ENCODE measurements at regions not wholly inside any gene's neighbourhood (a gene's known extent, or its start where the extent isn't known, plus 50 kb on each side); places are given as distances from the start of the nearest gene placed in this dataset.
A peak's percentile ranks its signal among the peaks of the same experiment; 100 is the strongest.

DNA sequence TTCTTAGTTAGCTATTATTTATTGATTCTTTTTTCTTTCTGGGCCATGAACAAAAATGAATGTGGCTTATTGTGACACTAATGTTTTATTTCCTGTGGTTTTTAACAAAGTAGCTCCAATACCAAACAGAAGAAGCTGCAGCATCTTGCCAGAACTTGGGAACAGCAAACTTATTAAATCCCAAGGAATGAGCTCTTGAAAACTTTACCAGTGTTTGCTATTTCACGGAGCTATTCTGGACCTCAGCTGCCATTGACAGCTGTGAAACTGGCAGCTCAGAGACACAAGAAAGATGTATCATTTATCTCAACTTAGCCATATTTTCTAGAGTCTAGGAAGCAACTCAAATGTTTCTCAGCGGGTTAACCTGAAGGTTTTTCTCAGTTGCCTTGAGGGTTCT, 91.0 kb upstream of the NEUROD1 start:
- no peak for DNase-seq

DNA sequence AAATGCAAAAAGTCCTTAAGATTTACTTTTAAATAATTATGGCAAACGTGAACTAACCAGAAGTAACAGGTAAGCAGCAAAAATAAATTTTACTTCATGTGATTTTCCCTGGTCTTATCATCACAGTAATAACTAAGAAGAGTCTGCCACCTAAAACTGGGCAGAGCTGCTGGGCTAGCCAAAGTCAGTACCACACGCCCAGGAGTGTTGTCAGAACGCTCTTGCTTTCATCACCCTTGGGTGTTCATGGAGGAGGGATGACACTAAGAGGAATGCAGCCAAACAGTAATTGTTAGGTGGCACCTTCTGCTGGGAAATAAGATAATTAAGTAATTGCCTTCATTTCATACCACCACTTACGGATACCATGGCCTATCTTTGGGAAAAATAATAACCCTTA, 92.0 kb upstream of the NEUROD1 start:
- no peak for DNase-seq

DNA sequence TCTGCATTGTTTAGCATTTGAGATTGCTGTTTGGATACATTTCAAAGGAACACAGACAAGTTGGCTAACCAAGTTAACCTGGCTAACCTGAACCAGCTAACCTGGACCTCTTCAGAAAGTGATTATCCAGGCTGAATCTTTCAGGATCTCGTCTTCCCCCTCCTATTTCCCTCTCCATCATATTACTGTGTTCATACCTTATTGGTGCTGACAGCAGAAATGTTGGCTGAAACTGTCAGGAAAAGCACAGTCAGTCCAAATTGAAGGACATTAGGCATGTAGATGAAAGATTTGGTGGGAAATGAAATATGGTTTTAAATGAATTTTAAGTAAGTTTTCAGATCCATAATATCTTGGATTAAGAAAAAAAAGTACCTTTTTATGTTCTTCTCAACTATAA, 92.5 kb upstream of the NEUROD1 start:
- no peak for DNase-seq

DNA sequence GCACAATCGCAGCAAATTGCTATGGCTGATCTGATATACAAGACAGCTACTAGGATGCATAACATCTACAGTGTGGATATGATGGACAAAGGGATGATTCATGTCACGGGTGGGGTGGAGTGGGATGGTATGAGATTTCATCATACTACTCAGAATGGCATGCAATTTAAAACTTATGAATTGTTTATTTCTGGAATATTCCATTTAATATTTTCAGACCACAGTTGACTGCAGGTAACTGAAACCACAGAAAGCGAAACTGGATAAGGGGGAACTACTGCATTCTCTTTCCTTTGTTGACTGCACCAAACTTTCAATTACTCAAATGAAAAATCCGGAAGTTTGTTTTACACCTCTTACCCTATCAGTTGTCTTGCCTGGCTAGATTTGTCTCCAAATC, 94.4 kb upstream of the NEUROD1 start:
- DNase-seq: no peak

DNA sequence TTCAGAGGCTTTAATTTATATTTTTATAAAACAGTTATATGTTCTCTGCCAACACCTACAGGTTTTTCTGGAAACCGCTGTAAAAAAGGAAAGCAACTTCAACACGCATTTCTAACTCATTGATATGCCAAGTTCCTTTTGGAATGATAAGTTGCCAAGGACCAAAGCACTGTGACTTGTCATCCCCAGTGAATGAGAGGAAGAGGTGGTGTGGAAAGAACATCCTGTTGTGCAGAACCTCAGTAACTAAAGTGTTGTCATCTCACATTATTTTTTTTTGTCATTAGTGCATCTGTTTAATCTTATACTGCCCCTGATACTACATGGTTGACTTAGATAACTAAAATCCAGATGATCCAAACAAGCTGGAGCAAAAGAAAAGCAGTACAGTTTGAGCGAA, 96.0 kb upstream of the NEUROD1 start:
- no peak for DNase-seq

DNA sequence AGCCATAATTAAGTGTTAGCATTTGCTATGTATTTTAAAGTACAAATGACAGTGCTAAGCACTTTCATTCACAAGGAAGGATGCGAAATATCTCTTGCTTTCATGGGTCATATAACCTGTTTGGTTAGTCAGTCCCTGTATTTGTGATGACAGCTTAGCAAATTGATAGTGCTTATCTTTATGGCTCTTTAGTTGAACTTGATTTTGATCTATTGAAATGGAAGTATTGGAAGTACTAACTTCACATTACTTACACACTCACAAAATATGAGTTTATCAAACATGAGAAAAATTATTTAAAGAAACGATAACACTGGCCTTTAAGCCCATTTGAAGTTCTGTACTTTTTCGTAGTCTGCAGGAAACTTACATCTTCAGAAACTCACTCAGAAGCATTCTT, 97.4 kb upstream of the NEUROD1 start:
- DNase-seq: no peak

DNA sequence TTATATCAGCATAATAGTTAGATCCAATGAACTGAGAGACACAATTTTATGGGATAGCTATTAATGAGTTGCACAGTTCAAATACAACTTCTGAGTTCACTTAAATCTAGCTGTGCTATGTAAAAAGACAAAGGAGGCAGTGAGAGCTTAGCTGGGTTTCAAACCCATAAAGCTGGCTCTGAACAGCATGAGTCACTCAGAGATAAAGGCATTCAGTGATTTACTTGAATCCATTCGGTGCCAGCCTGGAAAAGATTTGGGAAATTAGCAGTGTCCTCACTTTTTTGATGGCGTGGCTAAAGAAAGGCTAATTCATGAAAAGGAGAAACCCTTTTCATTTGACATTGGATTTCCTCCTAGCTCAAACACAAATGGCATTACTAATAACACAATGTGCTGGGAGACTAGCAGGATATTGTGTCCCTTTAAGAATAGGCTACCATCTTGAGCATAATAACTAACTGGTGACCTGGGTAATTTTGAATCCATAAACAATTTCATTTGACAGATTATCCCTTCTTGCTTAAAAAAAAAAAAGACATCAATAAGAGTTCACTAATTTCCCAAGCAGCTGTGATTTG, 98.4 kb upstream of the NEUROD1 start:
- DNase-seq: no peak

DNA sequence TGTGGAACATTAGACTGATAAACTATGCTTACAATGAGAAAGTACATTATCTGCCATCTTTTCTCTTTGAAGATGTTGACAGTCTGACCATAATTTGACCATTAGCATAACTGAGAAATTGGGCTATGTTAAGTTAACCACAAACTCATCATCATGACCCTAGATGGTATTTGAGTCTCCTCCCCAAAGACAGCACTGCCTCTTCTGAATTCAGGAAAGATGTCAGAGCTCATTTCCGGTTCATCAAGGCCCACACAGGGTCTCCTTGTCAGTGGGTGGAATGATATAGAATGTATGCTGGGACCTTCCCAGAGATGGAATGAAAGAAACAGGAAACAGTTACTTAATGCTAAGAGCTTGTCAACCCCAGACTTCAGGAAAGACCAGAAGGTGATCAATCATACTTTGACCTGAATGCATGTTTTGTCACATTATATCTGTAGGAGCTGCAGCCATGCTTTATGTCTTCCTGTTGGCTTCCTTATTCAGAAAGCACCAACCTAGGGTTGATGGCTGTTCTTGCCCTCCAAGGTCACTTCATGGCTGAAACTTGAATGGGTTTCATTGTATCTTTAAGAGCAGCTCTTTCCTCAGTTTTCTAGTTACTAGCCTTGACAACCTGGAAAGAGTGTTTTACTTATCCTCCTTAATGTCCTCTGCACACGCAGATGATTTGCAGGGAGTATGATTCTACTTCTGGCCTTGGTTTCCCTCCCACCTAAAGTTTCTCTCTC, 99.1 kb upstream of the NEUROD1 start:
- DNase-seq: no peak

DNA sequence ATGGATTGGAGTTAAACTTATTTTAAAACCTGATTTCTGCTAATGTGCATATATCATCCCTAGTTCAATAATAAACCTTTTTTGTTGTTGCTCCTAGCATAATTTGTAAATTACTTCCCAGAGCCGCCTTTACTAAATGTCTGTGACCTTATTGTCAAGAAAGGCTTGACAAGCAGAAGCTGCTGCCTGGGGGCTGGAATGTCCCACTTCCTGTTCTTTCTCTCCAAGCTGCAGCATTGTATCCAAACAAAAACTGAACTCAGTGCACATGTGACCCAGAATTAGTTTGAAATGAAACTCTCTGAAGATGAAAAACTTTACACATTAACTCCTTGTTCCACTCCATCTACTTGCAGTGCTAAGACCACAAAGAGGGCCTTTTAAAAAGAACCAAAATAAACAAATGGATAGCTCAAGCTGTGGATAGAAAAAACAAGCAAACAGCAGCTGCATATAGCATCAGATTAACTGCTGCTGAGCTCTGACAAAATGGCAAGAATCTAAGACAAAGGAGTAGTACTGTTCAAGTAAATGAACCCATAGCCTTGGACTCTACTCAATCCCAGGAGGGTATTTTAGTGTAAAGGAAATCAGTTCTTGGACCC, 99.8 kb upstream of the NEUROD1 start:
- no peak for DNase-seq

DNA sequence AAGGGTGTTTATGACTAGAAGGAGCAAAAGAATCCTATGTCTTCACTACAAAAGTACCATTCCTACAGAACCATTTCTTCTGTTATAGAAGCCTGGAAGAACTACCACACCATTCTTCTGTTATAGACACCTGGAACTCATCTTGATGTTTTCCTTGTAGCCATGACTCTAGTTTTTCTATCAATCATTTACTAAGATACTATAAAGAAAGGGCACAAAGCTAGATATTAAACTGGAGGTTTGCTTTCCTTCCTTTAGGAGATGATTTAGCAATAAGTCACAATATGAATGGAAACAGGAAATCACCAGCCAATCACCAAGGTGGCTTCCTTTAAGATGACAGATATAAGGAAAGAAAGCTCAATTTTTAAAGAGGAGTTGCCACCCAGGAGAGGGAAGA, 100.3 kb upstream of the NEUROD1 start:
- DNase-seq: no peak

DNA sequence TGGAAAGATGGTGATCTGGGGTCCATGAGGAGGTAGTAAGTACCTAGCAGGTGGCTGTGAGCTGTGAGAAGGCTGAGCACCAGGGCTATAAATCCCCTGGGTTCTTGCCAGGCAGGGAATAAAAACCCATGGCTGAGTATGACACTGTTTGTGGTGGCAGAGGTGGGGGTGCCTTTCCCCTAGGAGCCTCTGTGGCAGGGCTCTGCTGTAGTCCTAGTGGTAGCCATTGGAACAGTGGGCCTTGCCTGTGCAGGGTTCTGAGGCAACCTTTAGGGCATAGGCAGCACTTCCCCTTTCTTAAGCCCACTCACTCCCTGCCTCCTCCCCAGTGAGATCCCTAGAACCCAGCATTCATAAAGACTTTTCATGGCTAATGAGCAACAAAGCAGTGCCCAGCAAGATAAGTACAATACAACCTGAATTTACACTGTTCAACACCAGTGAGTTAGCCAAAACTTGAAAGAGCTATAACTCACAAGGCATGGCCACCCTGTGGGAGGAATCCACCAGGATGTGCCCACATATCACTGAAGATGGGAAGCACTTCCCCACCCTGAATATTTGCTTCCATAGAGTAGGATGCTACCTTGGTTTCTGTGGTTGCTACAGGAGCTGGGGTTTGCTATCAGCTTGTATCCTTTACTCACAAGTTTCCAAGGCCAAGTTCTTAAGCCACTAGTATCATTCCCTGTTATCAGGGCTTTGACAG, 100.9 kb upstream of the NEUROD1 start:
- no peak for DNase-seq

DNA sequence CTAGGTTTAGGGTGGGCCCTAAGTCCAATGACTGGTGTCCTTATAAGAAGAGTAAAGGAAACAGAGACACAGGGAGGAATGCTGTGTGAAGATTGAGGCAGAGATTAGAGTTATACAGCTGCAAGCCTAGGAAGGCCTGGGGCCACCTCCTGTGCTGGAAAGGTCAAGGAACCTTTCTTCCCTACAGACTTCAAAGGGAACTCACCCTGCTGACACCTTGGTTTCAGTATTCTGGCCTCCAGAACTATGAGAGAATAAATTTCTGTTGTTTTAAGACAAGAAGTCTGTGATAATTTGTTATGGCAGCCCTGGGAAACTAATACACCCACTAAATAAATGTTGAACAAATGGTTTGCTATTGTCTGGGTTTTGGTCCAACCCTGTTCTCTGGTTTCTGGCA, 102.3 kb upstream of the NEUROD1 start:
- no peak for DNase-seq

DNA sequence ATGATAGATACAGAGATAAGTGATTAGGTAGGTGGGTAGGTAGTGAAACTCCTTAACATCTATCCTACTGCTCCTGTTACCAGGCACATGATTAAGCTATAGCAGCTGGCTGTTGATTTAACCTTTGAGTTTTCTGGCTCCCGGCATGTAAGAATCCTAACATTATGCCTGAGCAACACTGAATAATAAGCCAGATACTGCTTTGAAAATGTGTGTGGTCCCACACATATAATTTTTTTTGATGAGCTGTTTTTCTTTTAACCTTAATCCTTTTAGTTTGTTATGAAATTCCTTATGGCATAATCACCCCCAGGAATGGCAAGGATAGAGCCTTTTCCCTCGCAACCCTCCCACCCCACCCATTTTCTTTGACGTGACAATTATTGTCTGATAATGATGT, 104.2 kb upstream of the NEUROD1 start:
- DNase-seq: no peak

DNA sequence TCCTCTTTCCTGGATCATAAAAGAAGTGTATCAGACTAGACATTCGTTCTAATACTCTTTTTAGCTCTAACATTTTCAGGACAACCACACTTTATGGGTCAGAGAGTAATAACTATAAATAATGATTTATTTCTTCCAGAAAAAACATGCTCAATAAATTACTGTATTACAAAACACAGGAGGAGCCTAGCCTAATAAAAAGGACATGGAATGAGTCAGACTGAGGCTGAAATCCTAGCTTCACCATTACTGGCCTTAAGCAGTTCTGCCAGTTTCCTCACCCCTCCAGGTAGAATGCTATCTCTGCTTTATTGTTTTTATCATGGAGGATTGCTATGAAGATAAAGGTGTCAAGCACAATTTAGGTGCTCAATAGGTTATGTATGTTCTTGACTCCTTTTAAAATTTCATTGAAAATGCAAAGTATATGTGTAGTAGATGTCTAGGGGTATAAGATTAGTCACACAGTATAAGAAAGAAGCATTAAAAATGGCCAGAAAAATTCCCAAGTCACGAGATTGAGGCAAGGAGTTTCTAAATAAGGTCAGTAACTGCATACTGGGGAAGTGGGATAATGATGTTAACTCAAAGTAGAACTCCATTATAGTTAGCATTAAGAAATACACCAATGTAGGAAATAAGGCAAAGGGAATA, 105.5 kb upstream of the NEUROD1 start:
- no peak for DNase-seq

DNA sequence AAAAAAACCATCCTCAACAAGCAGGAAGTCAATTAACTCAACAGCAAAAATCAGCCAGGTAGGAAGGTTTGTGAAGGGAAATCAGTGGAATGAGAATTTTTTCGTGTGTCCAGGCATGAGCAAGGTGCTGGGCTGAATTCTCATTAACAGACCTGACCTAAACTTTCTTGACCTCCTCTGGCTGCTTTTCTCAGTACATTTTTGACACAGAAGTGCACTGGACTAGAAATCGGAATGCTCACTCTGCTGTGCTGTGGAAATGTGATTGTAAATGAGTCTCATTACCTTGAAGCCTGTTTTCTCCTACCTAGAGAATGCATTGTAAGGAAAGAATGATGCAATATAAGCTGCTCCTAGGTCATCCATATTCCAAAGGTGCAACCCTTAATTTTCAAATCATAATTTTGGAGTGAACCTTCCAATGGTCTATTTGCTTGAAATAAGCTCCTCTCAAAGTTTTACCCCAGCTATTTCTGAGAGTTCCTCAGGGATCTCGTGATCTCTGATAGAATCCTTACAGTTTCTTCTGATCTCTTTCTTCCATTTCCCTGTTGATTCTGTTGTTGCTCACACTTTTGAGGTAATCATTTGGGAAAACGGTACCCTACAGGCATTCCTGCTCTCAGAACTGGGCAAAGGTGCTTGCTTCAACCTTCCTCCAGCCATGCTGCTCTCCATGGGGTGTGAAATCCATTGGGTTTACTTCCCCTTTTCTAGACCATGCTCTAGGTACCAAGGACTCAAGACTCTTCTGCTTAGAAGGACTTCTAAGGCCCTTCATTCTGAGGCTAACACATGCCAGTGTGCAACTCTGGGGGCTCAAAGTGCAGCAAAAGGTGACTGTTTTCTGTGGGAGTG, 104.9 kb upstream of the ITPRID2 start:
- DNase-seq: no peak

DNA sequence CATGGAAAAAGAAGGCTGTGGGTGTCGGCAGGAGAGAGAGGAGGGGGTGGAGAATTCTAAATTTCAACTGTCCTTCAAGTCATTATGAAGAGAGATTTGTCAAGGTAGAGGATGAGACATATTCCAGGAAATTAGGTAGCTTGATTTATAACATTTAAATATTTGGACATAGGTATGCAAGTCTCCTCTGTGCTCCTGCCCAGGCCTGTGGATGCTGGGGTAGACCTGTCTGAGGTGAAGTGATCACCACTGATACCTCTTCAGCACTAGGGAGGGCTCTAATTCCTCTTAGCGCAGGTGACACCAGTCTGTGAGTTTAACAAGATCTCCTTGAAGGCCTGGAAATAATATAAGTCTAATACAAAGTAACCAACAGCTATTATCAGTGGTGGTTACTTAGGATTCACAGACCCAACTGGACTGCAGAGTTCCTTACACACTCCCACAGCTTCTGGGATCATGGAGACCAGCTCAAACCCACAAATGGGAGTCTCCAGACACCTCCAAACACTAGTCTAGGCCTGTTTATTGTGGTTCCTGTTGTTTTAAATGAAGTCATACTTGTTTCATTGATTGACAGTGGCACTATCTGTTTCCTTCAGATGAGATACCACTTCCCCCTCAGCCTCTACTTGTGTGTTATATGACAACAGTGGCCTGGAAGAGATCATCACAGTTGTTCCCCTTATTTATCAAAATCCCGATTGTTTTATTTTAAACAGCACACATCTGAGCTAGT, 104.1 kb upstream of the ITPRID2 start:
- DNase-seq: peak; percentile 35

DNA sequence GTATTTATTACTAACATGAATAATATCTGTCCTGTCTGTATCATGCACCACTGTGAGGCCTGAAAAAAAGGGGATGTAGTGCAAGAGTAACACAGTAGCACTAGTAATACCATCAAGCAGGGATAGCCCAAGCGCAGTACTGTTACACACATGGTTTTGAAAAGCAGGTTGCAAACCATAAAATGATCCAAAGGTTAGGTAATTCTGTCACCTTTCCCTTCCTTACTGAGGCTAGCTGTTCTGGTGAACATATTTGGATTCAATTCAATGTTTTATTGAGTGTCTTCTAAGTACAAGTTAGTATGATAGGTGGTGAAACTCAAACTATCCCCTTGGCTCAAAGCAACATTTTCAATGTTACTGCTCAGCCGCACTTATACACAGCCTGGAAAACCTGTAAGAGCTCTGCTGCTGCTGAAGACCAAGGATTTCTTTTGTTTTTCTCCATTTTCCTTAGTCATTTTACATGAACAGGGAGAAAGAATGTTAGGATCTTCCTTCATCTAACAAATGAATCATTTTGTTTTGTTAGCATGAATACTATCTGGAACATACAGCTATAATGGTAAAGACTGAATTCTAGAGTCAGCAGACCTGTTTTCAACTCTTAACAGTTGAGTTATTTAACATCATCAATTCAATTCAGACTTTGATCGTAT, 102.5 kb upstream of the ITPRID2 start:
- DNase-seq: no peak

DNA sequence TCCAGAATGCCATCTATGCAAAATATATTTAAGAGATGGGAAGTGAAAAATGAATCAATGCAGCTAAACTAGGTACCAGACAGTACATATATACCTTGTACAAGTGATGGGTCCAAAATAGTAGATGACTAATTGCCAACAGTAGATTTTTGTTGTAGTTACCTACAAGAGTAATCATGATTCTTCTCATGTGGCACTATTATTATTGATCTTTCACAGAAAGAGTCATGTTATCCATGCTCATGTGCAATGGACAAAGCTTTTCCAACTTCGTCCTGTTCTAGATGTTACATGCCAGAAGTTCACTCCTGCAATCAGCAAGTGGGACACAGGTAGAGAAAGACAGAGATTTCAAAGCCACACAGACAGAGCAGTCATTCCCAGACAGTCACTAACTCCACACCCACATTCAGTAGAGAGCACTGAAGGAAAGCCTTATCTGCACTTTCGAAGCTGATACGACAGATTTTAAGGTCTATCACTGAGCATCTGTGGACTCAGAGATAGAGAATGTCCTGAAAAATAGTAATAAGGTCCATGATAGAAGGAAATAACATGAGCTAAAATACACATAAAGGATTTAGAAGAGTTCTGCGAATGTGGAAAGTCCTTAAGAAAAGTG, 101.6 kb upstream of the ITPRID2 start:
- no peak for DNase-seq

DNA sequence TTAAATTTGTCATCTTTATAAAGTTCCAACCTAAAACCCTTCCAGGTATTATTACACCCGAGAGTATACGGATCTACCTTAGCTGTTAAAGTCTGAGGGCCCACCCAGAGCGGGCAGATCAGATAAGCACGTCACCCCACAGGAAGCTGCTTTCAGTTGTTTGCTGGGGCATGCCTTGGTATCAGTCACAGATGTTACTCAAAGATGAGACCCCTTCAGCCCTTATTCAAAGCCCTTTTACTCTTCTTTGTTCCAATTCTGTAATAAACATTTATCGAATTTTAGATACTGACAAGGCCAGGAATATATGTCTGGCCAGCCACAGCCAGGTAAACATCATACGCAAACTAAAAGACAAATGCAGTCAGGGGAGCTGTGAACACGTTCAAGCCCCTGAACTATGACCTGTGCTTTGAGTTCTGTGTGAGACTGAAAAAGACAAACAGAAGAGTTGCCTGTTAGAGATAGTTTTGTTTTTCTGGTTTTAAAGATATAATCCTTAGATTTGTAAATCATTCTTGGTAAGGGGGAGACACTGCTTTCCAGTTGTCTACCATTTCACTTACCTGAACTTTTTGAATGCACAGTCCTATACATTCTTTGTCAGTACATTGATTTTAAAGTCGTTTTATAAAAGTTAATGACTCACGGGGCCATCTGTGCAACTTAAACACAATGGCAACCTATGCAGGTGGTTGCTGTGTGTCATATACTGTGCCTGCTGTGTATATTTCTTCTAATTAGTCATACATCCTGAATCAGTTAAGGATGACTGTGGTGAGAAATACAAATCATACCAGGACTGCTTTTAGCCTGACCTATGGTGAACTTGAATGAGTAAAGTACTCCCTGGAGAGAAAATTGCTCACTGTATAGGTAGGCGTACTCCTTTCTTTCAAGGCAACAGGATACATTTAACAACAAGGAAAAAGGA, 100.5 kb upstream of the ITPRID2 start:
- DNase-seq: no peak

DNA sequence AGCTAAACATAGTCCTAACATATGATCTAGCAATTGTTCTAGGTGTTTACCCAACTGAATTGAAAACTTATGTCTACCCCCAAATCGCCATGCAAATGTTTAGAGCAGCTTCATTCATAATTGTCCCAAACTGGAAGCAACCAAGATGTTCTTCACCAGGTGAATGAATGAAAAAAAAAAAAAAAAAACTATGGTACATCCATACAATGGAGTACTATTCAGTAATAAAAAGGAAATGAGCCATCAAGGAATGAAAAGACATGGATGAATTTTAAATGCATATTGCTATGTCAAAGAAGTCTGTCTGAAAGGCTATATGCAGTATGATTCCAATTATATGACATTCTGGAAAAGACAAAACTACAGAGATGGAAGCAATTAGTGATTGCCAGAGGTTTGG, 98.6 kb upstream of the ITPRID2 start:
- no peak for DNase-seq

Data from KG1 (cell line).